ENCODE measurements at regions not wholly inside any gene's neighbourhood (a gene's known extent, or its start where the extent isn't known, plus 50 kb on each side); places are given as distances from the start of the nearest gene placed in this dataset.
"Not testable (repeated sequence)": the region's sequence is repeated elsewhere in the genome, so short reads cannot be mapped to it uniquely, and the experiment has no call there.

DNA sequence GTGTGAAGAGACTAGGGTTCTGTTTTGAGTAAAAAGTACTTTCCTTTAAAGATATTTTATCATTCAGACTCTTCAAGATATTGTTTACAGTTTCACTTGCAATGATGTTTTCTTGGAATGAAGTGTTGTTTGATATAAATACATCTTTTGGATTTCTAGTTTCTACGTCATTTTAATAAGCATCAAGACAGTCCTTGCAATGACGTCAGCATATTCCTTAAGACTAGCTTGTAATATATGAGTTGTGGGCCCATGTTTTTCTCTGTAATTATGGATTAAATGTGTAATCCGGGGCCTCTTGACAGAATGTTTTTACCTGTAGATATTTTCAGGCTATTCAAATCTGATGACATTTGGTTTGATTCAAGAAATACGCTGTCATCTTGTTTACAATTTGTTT lies 66.1 kb downstream of the RBMX2 start:
- FAIRE-seq, result no peak
- no peak for DNase-seq (ENCODE audit: insufficient read length, low spot score)

DNA sequence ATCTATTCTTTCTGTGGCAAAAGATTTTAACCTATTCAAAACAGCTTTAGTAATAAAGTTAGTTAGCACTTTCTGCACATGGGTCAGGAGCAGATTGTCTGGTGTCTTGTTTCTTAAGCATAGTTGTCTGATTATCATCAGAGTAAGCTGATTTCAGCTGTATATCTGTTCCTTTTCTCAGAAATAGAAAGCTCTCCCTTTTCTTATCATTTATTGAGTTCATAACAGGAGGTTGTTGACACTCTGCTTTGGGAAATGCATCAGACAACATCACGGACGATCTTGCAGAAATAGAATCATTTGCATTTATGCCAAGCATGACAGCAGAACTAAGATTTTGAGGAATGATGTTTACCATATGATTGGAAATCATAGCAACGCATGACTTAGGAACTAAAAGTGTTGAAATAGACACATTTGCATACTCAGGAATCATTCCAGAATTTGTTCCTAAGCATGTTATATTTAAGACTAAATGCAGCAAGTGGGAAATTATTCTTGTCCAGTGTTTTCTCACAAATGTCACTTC lies 66.7 kb downstream of the RBMX2 start:
- FAIRE-seq (no peak), DNase-seq (ENCODE audit: insufficient read length, low spot score) (no peak)

DNA sequence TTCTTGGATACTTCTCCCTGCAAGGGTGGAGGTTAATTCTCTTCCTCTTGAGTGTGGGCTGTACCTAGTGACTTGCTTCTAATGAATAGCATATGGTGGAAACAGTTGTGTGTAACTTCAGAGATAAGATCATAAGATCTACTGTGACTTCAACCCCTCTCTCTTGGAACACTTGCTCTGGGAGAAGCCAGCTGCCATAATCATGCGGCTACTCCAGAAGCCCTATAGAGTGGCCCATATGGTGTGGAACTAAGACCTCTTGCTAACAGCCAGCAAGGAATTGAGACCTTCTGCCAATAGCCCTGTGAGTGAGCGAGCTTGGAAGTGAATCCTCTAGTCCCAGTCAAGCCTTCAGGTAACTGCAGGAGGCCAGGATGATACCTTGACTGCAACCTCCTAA lies 81.1 kb downstream of the RBMX2 start:
- no peak for DNase-seq (ENCODE audit: insufficient read length, low spot score)

DNA sequence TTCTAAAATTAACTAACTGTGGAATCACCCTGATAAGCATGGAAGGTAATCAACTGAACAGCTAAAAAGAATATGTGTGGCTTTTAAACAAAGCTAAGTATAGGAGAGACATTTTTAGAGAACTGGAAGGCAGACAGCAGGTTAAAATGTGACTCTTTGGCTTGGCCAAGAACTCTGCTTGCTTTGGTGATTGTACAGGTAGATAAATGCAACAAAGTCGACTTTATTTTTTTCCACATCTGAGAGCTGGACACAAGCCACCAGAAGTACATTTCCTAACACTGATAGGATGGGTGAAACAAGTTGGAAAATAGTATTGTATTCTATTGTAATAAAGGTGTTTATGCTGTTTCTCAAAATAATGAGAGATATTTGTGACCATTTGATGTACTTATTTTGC lies 84.1 kb downstream of the RBMX2 start:
- FAIRE-seq (no peak), DNase-seq (ENCODE audit: insufficient read length, low spot score) (no peak)

More for the DNA sequence above, 81.1 kb downstream of the RBMX2 start:
- FAIRE-seq, result no peak

DNA sequence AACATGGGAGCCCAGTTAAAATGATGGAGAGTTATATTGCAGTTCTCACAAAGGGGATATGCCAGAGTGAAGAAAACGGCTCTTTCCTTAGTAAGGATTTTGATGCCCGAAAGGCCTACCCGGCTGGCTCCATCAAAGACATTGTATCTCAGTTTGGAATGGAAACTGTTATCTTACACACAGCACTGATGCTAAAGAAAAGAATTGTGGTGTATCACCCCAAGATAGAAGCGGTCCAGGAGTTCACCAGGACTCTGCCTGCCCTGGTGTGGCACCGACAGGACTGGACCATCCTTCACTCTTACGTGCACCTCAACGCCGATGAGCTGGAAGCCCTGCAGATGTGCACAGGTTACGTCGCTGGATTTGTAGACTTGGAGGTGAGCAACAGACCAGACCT lies 93.7 kb downstream of the RBMX2 start:
- not testable (repeated sequence) for DNase-seq (ENCODE audit: insufficient read length, low spot score); FAIRE-seq

DNA sequence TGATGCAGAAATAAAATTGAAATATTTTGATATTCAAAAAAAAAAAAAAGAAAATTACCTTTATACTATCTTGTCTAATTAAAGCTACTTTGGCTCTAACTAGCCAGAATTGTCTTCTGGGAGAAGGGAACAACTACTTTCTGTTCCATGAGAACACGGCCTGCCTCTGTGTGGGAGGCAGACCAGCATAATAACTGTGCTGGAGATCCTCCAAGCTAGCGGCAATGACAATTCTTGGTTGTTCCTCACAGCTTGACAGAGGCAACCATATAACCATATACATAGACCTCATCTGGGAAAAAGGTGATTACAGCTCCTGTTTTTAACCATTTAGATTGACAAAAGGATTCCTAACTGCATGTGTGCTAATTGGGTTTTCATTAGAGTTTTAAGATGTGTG lies 95.7 kb downstream of the RBMX2 start:
- no peak for FAIRE-seq

DNA sequence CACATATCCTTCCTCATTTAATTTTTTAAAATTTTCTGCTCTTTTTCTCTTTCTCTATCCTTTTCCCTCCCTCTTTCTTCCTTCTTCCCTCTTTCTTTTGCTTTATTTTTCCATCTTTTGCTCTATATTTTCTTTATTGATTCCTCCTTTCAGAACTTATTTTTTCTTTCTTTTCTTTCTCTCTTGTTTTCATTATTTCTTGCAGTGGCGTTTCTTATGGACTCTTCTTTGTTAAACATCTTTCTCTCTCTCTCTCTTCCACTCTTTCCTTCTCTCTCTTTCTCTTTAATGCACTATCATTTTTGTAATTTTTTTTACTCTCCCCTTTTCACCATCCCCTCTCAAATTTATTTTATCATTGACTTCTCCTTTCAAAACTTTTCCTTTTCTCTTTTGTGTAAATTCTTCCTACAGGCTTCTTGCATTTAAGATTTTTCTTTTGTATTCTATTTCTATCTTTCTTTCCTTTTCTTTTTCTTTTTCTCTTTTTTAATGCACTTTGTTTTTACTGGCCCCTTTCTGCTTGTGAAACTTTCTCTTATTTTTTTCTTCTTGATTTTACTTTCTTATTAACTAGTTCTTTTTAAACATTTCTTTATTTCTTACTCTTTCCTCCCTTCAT lies 97.0 kb downstream of the RBMX2 start:
- DNase-seq (ENCODE audit: insufficient read length, low spot score) (no peak), FAIRE-seq (no peak)

More for the DNA sequence above, 95.7 kb downstream of the RBMX2 start:
- DNase-seq (ENCODE audit: insufficient read length, low spot score), result no peak

DNA sequence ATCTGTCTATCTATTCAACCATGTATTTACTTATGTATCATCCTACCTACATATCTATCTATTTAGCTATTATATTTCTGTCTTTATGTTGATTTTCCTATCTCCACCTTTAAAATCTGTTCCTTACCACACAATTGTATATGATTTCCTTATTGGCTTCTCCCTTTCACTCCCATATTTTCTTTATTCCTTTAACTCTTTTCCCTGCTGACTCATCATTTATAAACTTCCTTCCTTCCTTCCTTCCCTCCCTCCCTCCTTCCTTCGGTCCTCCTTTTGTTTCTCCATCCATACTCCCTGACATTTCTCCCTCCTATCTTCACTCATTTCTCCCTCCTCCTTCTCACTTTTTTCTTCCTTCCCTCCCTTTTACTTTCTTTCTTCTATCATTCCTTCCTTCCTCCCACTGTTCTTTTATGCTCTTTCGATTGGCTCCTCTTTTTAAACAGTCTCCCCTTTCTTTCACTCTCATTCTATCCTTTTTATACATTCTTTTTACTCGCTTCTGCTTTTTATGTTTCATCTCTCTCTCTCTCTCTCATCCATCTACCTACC lies 100.3 kb downstream of the RBMX2 start:
- FAIRE-seq (no peak), DNase-seq (ENCODE audit: insufficient read length, low spot score) (no peak)

DNA sequence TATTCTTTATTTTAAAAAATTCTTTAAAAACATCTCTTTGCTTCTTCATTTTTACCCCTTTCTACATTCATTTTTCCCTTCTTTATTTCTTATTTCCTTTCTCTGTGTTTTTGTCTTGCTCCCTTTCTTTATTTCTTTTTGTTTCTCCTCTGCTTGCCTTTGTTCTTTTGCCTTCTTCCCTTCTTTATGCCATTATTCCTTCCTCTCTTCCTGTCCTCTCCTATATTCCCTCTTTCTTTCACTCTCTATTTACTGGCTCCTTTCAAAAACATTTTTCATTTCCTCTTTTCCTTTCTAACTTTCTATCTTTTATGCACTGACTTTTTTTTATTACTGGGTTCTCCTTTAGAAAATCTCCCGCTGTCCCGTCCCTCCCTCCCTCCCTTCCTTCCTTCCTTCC lies 102.2 kb downstream of the RBMX2 start:
- FAIRE-seq (no peak), DNase-seq (ENCODE audit: insufficient read length, low spot score) (no peak)

DNA sequence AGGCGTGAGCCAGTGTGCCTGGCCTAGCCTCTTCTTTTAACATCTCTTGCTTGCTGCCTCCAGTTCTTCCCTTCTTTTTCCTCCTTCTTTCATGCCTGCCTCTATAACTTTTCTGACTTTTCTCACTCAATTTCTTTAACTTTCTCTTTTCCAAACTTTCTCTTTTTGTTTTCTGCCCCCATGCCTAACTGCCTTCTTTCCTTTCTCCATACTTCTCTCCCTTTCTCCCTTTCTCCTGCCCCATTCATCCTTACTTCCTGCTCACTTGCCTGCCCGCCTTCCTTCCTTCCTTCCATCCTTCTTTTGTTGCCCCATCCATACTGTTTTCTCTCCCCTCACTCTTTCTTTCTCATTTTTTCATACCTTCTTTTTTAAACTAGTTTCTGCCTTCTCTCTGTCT lies 105.2 kb downstream of the RBMX2 start:
- DNase-seq (ENCODE audit: insufficient read length, low spot score), result no peak
- no peak for FAIRE-seq

DNA sequence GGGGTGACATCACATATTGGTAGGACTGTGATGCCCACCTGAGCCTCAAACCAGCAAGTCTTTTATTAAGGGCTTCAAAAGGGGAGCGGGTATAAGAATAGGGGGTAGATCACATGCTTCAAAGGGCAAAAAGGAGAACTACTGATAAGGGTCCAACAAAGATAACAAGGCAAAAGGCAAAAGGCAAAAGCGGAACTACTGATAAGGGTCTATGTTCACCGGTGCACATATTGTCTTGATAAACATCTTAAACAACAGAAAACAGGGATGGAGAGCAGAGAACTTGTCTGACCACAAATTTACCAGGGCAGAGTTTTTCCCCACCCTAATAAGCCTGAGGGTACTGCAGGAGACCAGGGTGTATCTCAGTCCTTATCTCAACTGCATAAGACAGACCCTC lies 110.7 kb downstream of the RBMX2 start:
- not testable (repeated sequence) for FAIRE-seq; DNase-seq (ENCODE audit: insufficient read length, low spot score)

DNA sequence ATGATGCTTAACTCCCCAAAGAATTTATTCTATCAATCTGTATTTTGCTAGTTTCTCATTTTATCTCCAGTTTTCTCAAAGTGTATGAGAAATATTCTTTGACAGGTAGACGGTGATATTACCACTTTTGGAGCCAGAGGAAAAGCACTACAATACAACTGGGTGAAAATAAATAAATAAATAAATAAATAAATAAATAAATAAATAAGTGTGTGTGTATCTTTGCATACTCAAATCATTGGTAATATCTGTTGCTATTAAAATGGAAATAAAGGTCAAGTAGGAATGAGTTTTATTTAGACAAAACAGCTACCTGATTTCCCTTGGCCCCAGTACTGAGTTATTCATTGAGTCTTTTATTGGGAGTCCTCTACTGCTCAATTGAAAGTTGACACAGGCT lies 114.3 kb downstream of the RBMX2 start:
- DNase-seq (ENCODE audit: insufficient read length, low spot score) (no peak), FAIRE-seq (no peak)

DNA sequence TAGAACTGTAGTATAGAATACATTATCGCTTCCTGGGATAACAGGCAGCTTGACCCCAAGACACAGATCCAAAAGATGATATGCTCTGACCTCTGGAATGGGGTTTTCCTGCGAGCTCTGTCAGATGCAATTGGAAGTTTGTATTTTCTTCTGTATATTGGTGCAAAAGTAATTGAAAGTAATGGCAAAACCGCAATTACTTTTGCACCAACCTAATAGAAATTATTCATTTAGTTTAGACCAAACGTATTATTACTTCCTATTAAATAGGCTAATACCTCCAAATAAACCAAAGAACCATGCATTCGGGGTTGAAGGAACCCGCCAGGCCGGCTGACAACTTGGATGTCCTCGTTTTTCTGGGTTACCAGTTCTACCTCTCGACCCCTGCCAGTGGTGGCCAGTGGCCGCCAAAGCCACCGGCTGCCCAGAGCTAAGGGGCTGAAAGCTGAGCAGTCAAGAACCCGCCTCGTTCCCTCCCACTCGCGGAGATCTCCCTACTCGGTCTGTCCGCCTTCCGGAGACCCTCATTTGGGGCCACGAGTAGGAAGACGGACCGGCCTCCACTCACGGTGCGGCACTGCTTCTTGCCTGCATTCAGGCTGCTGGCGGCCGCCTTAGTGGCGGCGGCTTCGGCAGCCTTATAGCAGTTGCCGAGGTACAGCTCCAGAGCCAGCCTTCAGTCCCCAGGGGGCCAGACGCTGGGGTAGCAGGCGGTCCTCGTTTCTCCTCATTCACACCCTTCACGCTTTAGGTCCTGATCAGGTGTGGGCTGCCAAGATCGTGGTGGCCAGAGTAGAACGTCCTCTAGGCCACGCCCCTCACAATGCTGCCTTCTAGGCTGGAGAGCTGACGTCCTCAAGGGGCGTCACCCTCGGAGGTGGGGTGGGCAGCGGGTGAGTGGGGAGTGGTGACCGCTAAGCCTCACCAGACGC lies 121.9 kb downstream of the RBMX2 start:
- FAIRE-seq (no peak), DNase-seq (ENCODE audit: insufficient read length, low spot score) (no peak)

DNA sequence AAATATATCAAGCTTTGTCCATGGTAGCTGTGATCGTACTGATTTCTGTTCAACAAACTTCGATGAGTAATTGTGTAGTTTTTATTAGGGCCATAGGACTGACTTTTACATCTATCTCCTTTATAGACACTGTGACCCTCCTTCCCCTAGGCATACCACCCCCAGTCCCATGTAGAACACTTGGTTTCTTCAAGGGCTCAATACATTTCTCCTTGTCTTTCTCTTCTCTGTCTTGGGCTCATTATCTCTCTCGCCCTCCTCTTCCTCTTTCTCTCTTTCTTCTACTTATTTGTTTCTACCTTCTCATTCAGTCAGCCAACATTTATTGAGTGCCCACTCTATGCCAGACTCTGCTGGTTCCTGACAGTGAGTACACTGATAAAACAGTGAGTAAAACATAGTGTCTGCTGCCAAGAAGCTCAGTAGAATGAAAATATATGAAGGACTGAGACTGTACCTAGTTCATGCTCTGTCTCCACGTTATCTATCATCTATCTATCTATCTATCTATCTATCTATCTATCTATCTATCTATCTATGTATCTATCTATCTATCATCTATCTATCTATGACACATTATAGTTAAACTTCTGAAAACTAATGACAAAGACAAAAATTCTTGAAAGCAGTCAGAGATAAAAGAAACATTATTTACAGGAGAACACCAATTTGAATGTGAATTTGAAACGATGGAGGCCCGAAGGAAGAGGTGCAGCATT lies 122.8 kb downstream of the RBMX2 start:
- FAIRE-seq (no peak), DNase-seq (ENCODE audit: insufficient read length, low spot score) (no peak)

DNA sequence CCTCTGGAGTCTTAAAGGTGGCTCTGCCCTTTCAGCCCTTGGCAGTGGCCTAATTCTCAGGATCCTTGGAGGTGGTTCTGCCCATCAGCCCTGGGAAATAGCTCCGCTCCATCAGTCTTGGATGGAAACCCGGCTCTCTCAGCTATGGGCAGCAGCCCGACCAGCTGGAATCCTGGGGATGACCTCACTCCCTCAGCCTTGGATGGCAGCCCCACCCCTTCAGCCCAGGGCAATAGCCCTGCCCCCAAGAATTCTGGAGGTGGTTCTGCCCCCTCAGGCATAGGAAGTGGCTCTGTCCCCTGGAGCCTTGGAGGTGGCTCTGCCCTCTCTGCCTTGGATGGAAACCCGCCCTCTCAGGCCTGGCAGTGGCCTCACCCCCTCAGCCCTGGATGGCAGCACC lies 127.7 kb downstream of the RBMX2 start:
- no peak for FAIRE-seq

DNA sequence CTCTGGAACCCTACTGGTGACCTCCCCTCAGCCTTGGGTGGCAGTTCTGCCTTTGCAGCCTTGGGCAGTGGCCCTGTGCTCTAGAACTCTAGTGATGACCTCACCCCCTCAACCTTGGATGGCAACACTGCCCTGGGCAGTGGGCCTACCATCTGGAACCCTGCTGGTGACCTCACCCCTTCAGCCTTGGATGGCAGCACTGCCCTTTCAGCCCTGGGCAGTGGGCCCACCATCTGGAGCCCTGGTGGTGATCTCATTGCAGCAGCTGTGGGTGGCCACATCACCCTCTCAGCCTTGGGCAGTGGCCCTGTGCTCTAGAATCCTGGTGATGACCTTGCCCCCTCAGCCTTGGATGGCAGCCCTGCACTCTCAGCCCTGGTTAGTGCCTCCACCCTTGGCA lies 129.3 kb downstream of the RBMX2 start:
- no peak for DNase-seq (ENCODE audit: insufficient read length, low spot score)
- no peak for FAIRE-seq

More for the DNA sequence above, 127.7 kb downstream of the RBMX2 start:
- no peak for DNase-seq (ENCODE audit: insufficient read length, low spot score)

DNA sequence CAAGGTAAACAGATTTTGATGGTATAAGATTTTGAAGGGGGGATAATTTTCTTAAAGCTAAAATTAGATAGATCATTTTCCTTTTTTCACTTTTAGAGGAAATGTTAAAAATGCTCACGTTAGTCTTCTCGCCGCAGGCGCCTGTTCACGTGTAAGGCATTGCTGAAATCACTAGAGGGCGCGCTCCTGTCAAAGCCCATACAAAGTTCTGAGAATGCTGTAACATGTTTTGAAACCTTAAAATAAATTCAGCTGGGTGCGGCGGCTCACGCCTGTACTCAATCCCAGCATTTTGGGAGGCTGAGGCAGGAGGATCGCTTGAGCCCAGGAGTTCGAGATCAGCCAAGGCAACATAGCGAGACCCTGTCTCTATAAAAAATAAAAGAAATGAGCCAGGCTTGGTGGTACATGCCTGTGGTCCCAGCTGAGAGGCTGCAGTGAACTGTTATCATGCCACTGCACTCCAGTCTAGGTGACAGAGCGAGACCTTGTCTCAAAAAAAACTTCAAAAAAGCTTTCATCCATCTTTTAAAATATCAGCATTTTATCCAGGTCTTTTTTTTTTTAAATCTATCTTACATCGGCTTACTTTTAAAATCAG lies 138.0 kb downstream of the RBMX2 start:
- FAIRE-seq (no peak), DNase-seq (ENCODE audit: insufficient read length, low spot score) (peak; percentile 9)

DNA sequence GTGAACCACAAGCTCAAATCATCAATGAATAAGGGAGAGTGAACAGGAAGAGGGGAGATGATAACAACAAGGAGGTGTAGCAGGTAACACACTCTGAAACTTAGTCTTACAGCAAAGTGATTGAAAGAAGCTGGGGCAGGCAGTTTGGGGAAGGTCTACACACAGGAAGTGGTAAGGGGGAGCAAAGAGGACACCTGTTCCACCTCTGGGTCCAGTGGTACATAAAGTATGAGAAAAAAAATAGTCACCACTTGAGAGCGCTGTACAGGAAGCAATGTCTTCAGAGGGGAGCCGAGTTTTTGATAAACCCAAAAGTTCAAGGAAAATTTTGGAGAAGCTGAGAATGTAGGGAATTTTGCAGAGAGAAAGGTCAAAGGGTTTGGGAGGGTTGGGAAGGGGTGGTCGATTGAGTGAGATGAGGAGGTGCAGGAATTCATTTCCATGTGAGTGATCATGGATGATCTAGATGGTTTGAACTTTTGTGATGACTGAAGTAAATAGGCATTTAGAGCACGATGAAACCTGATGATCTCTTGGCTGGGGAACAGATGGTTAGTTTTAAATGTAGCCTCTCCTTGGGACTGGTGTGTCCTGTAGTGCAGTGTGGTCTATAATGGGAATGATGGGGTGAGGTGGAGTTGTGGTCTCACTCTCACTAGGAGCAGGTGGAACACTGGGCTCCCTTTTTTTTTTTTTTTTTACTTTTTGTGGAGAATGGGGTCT lies 142.0 kb downstream of the RBMX2 start:
- FAIRE-seq, result no peak
- no peak for DNase-seq (ENCODE audit: insufficient read length, low spot score)

DNA sequence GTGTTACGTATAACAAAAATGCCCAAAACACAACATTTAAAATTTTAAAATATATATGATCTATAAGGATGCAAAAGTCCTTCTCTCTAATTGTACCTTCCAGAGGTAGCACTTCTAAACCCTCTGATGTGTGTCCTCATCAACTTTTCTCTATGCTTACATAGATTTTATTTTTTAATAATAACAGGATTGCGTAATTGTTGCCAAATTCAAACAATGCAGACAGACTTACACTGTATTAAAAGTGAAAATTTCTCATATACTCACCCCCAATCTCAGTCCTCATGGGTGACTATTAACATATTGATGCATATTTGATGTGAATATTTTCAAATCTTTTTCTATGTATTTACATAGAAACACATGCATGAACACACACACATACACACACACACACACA lies 144.0 kb downstream of the RBMX2 start:
- FAIRE-seq (no peak), DNase-seq (ENCODE audit: insufficient read length, low spot score) (no peak)

DNA sequence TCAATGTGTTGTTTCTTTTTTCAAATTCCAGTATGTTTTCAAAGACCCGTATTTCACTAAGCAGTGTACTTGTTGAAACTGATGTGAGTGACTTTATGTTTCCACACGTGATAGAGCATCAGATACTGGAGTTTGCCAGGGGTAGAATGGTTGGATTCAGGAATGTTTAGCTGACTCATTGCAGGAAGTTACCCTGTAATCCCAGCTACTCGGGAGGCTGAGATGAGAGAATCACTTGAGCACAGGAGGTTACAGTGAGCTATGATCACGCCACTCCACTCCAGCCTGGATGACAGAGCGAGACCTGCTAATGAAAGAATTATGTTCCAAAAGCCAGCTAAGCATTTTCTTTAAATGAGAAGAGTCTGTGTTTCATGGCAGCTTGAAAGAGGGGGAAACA lies 147.6 kb downstream of the RBMX2 start:
- FAIRE-seq; DNase-seq (ENCODE audit: insufficient read length, low spot score): not testable (repeated sequence)
